Prostate gland (tissue), 2 donors: ENCODE measurements at regions not wholly inside any gene's neighbourhood (a gene's known extent, or its start where the extent isn't known, plus 50 kb on each side); places are given as distances from the start of the nearest gene placed in this dataset.

Experiments used
- DNase-seq: peaks from one replicate; pipeline ENCODE4 v3.0.0-alpha.2; 2019; ENCODE audit warnings: low spot score
- H3K27ac ChIP-seq, 2 donors: fragments of 200-600 bp; sonication (generic); 2 replicates each; pipeline ENCODE4 v1.5.1; 2017 to 2019
- H3K27me3 ChIP-seq: fragments of 200-600 bp; sonication (generic); replicated peaks from 2 replicates; pipeline ENCODE4 v1.5.1; 2019; ENCODE audit not compliant: insufficient read depth
- H3K36me3 ChIP-seq, 2 donors: fragments of 200-600 bp; sonication (generic); 1 replicate in 1 of 2; 2 replicates in 1 of 2; pipeline versions ENCODE4 v1.5.1 to v1.8.1; 2017 to 2019
- H3K4me1 ChIP-seq: fragments of 200-600 bp; sonication (generic); replicated peaks from 2 replicates; pipeline ENCODE4 v1.5.1; 2019
- H3K4me3 ChIP-seq, 2 donors: fragments of 200-600 bp; sonication (generic); 2 replicates each; pipeline ENCODE4 v1.5.1; 2017 to 2019
- H3K9me3 ChIP-seq: fragments of 200-600 bp; sonication (generic); 2 replicates; pipeline ENCODE4 v1.5.1; 2017
- CTCF ChIP-seq, 4 experiments: fragments of 200-600 bp in 2 of 4; fragments of 450-650 bp in 2 of 4; sonication (generic) in 2 of 4; IDR thresholded peaks; 1 replicate in 3 of 4; 2 replicates in 1 of 4; pipeline ENCODE4 v1.5.1; 2016 to 2019; ENCODE audit warnings: antibody characterized with exemption in 4 of 4, mild to moderate bottlenecking in 2 of 4, moderate library complexity in 2 of 4
- POLR2A ChIP-seq: fragments of 450-650 bp; IDR thresholded peaks from one replicate; pipeline ENCODE4 v1.6.1; 2016; ENCODE audit warnings: antibody characterized with exemption, mild to moderate bottlenecking
- POLR2AphosphoS5 ChIP-seq: sonication (generic); formaldehyde crosslinking; IDR thresholded peaks from one replicate; pipeline ENCODE4 v1.6.1; 2017; ENCODE audit warnings: antibody characterized with exemption
- whole genome bisulfite sequencing: methylation state at CpG from one replicate; pipeline ENCODE4 v1.1.5; 2018; 5-methylcytosine and 5-hydroxymethylcytosine counted together
- intact Hi-C: fragments of 100-400 bp; cut with DNase I; formaldehyde crosslinking; loops from one replicate; pipeline ENCODE4 v1.14.2; 2022

- 45% methylated on average over 3 of the region's 3 CpGs for WGBS
- intact Hi-C loops = no loop called here
- TF ChIP-seq POLR2A = no peak
- TF ChIP-seq CTCF (IDR thresholded peaks at IDR 0.05) = no peak
- Histone ChIP-seq H3K9me3 (no peaks in the 10 kb centered on the region), H3K4me1 (peaks cover 3% of the 10 kb centered on the region), H3K36me3 (no peaks in the 10 kb centered on the region), H3K27ac (no peak overlapping the region), H3K27me3 (no peaks in the 10 kb centered on the region), H3K4me3 (no peak overlapping the region)
- DNase-seq = no peak
These were observed 811.7 kb downstream of the GALC start for GRCh38 chr14:87181288-87181687.

GRCh38 chr14:87179936-87180335 is 813.0 kb downstream of the GALC start:
- no peak overlapping the region for H3K4me3 ChIP-seq
- peaks cover 3% of the 10 kb centered on the region for H3K4me1 ChIP-seq
- no peak for DNase-seq
- H3K27me3 ChIP-seq = no peaks in the 10 kb centered on the region
- intact Hi-C loops = no loop called here
- 94% methylated on average over 6 of the region's 6 CpGs for WGBS
- no peaks in the 10 kb centered on the region for H3K9me3 ChIP-seq
- TF ChIP-seq POLR2AphosphoS5 = no peak
- TF ChIP-seq CTCF (IDR thresholded peaks at IDR 0.05) = no peak
- no peak for TF ChIP-seq POLR2A
- no peaks in the 10 kb centered on the region for H3K36me3 ChIP-seq
- no peak overlapping the region for H3K27ac ChIP-seq

- 79% methylated on average over 1 of the region's 1 CpG for WGBS
- DNase-seq = no peak
- intact Hi-C loops = no loop called here
- no peak overlapping the region for H3K27ac ChIP-seq
- no peaks in the 10 kb centered on the region for H3K27me3 ChIP-seq
- TF ChIP-seq POLR2A = no peak
- TF ChIP-seq POLR2AphosphoS5 = no peak
- TF ChIP-seq CTCF (IDR thresholded peaks at IDR 0.05) = no peak
- peaks cover 3% of the 10 kb centered on the region for H3K4me1 ChIP-seq
- no peak overlapping the region for H3K4me3 ChIP-seq
- H3K36me3 ChIP-seq = no peaks in the 10 kb centered on the region
- H3K9me3 ChIP-seq = no peaks in the 10 kb centered on the region
These were observed 814.7 kb downstream of the GALC start for GRCh38 chr14:87178277-87178676.

GRCh38 chr14:87175175-87175574 is 817.8 kb downstream of the GALC start:
- no peaks in the 10 kb centered on the region for H3K4me1 ChIP-seq
- no peak for DNase-seq
- H3K27ac ChIP-seq = no peak overlapping the region
- no peaks in the 10 kb centered on the region for H3K27me3 ChIP-seq
- no peaks in the 10 kb centered on the region for H3K36me3 ChIP-seq
- H3K4me3 ChIP-seq = no peak overlapping the region
- intact Hi-C loops = no loop called here
- H3K9me3 ChIP-seq = no peaks in the 10 kb centered on the region
- 30% methylated on average over 2 of the region's 2 CpGs for WGBS
- TF ChIP-seq POLR2A = no peak
- no peak for TF ChIP-seq CTCF (IDR thresholded peaks at IDR 0.05)
- TF ChIP-seq POLR2AphosphoS5 = no peak

GRCh38 chr14:87171141-87171540 is 821.8 kb downstream of the GALC start:
- TF ChIP-seq POLR2A (no peak), CTCF (IDR thresholded peaks at IDR 0.05) (no peak), POLR2AphosphoS5 (no peak)
- no peaks in the 10 kb centered on the region for H3K9me3 ChIP-seq
- no peaks in the 10 kb centered on the region for H3K27me3 ChIP-seq
- DNase-seq = no peak
- no peaks in the 10 kb centered on the region for H3K36me3 ChIP-seq
- H3K27ac ChIP-seq = no peak overlapping the region
- H3K4me3 ChIP-seq = no peak overlapping the region
- 84% methylated on average over 2 of the region's 2 CpGs for WGBS
- intact Hi-C loops = no loop called here
- H3K4me1 ChIP-seq = no peaks in the 10 kb centered on the region
